ENCODE measurements at regions not wholly inside any gene's neighbourhood (a gene's known extent, or its start where the extent isn't known, plus 50 kb on each side); places are given as distances from the start of the nearest gene placed in this dataset.
"Not testable (repeated sequence)": the region's sequence is repeated elsewhere in the genome, so short reads cannot be mapped to it uniquely, and the experiment has no call there.

DNA sequence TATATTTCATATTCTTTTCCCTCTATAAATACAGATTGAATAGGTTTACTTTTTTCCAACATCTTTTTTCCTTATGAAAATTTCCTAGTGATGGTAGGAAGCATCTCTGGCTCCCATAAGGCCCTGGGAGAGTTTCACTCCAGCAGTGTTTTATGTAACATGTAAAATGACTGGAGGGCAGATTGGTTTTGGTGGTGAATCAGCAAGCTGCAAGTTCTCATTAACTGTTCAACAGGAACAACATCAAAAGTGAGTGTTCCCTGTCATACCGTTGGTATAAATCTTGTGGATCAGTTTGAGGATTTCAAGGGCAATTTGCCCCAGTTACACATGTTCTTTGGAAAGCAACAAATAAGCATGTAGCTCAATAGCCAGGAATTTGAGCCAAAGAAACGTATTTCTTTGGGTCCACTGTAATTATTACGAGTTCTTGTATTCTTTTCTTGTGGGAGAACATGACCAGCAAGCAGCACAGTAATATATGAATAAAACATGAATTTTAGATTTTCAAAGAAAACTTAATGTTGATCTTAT, 345.7 kb downstream of the SV2B start:
- H3K4me3 ChIP-seq (replicated peaks in 1 of 2; ENCODE audit: low read depth in 2 of 2, low read length in 2 of 2), result no peak overlapping the region
- TF ChIP-seq, protein P1, sequence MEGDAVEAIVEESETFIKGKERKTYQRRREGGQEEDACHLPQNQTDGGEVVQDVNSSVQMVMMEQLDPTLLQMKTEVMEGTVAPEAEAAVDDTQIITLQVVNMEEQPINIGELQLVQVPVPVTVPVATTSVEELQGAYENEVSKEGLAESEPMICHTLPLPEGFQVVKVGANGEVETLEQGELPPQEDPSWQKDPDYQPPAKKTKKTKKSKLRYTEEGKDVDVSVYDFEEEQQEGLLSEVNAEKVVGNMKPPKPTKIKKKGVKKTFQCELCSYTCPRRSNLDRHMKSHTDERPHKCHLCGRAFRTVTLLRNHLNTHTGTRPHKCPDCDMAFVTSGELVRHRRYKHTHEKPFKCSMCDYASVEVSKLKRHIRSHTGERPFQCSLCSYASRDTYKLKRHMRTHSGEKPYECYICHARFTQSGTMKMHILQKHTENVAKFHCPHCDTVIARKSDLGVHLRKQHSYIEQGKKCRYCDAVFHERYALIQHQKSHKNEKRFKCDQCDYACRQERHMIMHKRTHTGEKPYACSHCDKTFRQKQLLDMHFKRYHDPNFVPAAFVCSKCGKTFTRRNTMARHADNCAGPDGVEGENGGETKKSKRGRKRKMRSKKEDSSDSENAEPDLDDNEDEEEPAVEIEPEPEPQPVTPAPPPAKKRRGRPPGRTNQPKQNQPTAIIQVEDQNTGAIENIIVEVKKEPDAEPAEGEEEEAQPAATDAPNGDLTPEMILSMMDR (IDR thresholded peaks at IDR 0.05; ENCODE audit: low read depth, low read length), result no peak
- no peak for DNase-seq (ENCODE audit: low read depth in 2 of 2)

DNA sequence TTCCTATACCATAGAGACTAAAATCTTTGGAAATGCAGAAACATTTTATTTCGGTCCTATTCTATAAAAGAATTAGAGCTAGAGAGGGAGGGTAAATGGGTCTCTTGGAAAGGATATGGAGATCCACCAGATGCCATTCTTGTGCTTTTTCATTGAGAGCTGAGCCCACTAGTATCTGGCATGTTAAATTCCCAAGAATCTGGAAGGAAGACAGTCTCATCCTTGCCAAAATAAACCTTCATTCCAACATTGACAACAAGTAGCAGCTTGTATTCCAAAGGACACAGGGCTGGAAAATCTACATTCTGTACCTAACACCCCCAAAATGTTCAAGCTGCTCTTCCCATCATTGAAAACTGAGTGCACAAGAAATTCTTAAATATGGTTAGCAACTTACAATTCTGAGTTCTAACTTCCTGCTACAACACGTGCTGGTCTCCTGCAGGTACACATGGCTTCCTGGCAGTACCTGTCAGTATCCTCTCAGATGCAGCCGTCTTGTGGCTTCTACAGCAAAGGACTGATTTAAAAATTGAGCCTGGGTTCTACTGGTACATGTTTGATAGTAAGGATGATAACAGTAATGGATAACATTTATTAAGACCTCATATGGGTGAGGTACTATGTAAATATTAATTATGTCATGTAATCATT, 348.1 kb downstream of the SV2B start:
- TF ChIP-seq, protein P1 (IDR thresholded peaks at IDR 0.05; ENCODE audit: low read depth, low read length), result no peak
- H3K4me3 ChIP-seq (replicated peaks in 1 of 2; ENCODE audit: low read depth in 2 of 2, low read length in 2 of 2), result no peak overlapping the region
- no peak for DNase-seq (ENCODE audit: low read depth in 2 of 2)

DNA sequence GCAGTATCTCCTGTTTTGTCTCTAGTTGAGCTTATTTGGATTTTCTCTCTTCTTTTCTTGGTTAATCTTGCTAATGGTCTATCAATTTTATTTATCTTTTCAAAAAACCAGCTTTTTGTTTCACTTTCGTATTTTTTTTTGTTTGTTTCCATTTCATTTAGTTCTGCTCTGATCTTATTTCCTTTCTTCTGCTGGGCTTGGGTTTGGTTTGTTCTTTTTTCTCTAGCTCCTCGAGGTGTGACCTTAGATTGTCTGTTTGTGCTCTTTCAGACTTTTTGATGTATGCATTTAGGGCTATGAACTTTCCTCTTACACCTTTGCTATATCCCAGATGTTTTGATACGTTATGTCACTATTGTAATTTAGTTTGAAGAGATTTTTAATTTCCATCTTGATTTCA, 353.3 kb downstream of the SV2B start:
- not testable (repeated sequence) for H3K4me3 ChIP-seq (replicated peaks in 1 of 2; ENCODE audit: low read depth in 2 of 2, low read length in 2 of 2); DNase-seq (ENCODE audit: low read depth in 2 of 2)

DNA sequence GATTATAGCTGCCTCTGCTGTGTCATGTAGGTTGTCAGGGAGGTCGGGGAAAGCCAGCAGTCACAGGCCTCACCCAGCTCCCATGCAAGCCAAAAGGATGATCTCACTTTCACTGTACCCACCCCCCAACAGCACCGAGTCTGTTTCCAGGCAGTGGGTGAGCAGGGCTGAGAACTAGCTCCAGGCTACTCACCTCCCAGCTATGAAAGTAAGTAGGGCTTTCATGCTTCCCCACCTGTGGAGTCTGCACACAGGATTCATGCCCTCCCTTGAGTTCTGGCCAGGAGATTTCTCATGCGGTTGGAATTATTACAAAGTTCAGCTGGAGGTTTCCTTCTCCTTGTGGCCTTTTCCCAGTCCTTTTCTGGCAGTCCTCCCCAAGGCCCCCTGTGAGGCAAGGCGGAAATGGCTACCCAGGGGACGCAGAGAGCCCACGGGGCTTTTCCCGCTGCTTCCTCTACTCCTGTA, 356.2 kb downstream of the SV2B start:
- TF ChIP-seq, protein P1 (IDR thresholded peaks at IDR 0.05; ENCODE audit: low read depth, low read length), result no peak
- H3K4me3 ChIP-seq (replicated peaks in 1 of 2; ENCODE audit: low read depth in 2 of 2, low read length in 2 of 2), result no peak overlapping the region
- DNase-seq (ENCODE audit: low read depth in 2 of 2), result peak; percentile 1 to 87

DNA sequence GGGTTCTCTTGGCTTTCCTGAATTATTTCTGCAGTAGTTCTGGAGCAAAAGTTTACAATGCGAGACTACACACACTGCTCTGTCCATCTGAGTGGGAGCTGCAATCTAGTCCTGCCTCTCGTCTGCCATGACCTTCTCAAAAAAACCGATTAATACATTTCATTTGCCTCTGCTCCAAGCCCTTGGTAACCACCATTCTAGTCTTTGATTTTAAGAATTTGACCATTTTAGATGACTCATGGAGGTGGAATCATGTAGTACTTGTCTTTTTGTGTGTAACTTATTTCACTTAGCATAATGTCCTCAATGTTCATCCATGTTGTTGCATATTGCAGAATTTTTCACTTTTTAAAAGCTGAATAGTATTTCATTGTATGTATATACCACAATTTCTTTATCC, 356.9 kb downstream of the SV2B start:
- TF ChIP-seq, protein P1 (IDR thresholded peaks at IDR 0.05; ENCODE audit: low read depth, low read length), result no peak
- H3K4me3 ChIP-seq (replicated peaks in 1 of 2; ENCODE audit: low read depth in 2 of 2, low read length in 2 of 2), result no peak overlapping the region
- peak in 1 of 2 donors; percentile 46 for DNase-seq (ENCODE audit: low read depth in 2 of 2)

DNA sequence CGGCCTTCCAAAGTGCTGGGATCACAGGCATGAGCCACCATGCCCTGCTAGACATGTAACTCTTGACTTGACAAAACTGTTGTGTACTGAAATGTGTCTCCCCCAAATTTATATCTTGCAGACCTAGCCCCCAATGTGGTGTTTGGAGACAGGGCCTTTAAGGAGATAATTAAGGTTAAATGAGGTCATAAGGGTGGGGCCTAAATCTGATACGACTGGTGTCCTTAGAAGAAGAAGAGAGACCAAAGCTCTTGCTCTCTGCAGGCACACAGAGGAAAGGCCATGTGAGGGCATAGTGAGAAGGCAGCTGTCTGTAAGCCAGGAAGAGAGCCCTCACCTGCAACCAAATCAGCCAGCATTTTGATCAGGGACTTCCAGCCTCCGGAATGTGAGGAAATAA, 361.3 kb downstream of the SV2B start:
- TF ChIP-seq, protein P1 (IDR thresholded peaks at IDR 0.05; ENCODE audit: low read depth, low read length), result no peak
- no peak overlapping the region for H3K4me3 ChIP-seq (replicated peaks in 1 of 2; ENCODE audit: low read depth in 2 of 2, low read length in 2 of 2)
- DNase-seq (ENCODE audit: low read depth in 2 of 2), result no peak

DNA sequence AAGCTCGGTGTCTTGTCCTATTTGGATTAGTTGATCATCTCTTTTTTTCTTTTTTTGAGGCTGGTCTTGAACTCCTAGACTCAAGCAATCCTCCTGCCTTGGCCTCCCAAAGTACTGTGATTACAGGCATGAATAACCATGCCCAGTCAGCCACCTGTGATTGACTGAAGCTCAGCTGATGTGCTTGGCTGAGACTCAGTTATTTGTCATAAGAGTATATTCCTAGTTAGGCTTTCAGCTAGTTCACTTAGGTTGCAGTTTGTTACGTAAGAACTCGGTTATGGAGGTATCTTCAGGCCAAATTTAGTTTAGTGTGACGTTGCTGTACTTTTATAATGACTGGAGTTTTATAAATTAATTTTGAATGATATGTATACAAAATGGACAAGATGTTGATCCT, 365.0 kb downstream of the SV2B start:
- DNase-seq (ENCODE audit: low read depth in 2 of 2), result no peak
- no peak overlapping the region for H3K4me3 ChIP-seq (replicated peaks in 1 of 2; ENCODE audit: low read depth in 2 of 2, low read length in 2 of 2)
- TF ChIP-seq, protein P1 (IDR thresholded peaks at IDR 0.05; ENCODE audit: low read depth, low read length), result no peak
